Right lobe of liver (tissue), 6 donors: ENCODE measurements at regions not wholly inside any gene's neighbourhood (a gene's known extent, or its start where the extent isn't known, plus 50 kb on each side); places are given as distances from the start of the nearest gene placed in this dataset.
"Not testable (repeated sequence)": the region's sequence is repeated elsewhere in the genome, so short reads cannot be mapped to it uniquely, and the experiment has no call there.

ENCODE experiments used
- ATAC-seq, 4 donors: fragments of 200-7000 bp; cut with Tn5 transposase; one replicate each; pipeline ENCODE4 v1.9.1; 2020; ENCODE audit warnings: mild to moderate bottlenecking in 4 of 4, moderate library complexity in 4 of 4
- DNase-seq, 3 donors: peaks; one replicate each; pipeline ENCODE4 v3.0.0-alpha.2; 2020
- H3K27ac ChIP-seq, 3 donors: fragments of 200-600 bp; one replicate each; pipeline ENCODE4 v1.8.0; 2022
- H3K27me3 ChIP-seq, 2 donors: fragments of 200-600 bp; one replicate each; pipeline ENCODE4 v1.8.0; 2022
- H3K36me3 ChIP-seq, 4 donors: fragments of 200-600 bp; sonication (generic) in 1 of 4; one replicate each; pipeline versions ENCODE4 v1.5.1 to v1.8.0; 2017 to 2022; ENCODE audit warnings: control low read depth in 1 of 4
- H3K4me1 ChIP-seq, 4 donors: fragments of 200-600 bp; sonication (generic) in 1 of 4; one replicate each; pipeline versions ENCODE4 v1.5.1 to v1.8.0; 2017 to 2022; ENCODE audit warnings: control low read depth in 1 of 4
- H3K4me3 ChIP-seq, 3 donors: fragments of 200-600 bp; one replicate each; pipeline ENCODE4 v1.8.0; 2022
- H3K9me3 ChIP-seq, 4 donors: fragments of 200-600 bp; sonication (generic) in 1 of 4; one replicate each; pipeline versions ENCODE4 v1.5.1 to v1.8.0; 2017 to 2022; ENCODE audit warnings: control low read depth in 1 of 4
- CTCF ChIP-seq, 4 donors: fragments of 200-600 bp in 3 of 4; fragments of 450-650 bp in 1 of 4; IDR thresholded peaks; one replicate each; pipeline versions ENCODE4 v1.5.1 to v1.8.0; 2016 to 2022; ENCODE audit warnings: antibody characterized with exemption in 4 of 4, mild to moderate bottlenecking in 2 of 4
- POLR2A ChIP-seq: fragments of 450-650 bp; IDR thresholded peaks from one replicate; pipeline ENCODE4 v1.6.1; 2017; ENCODE audit warnings: antibody characterized with exemption, mild to moderate bottlenecking
- WGBS: methylation state at CpG from one replicate; pipeline ENCODE4 v1.1.6; 2018; ENCODE audit warnings: low coverage, low lambda C conversion rate; ENCODE audit not compliant: insufficient coverage; ENCODE audit errors: missing lambda C conversion rate; 5-methylcytosine and 5-hydroxymethylcytosine counted together
- intact Hi-C, 2 donors: fragments of 100-400 bp; cut with DNase I; formaldehyde crosslinking; loops; one replicate each; pipeline versions ENCODE4 v1.11.2 to v1.14.1; 2022
- donor health status: DM: no; HTN: yes; CAD: no.
- donor health status: DM: no; HTN: no; CAD: no.
- donor health status: DM: no; HTN: no; CAD: no.
- donor health status: DM: no; HTN: yes; CAD: no.
- donor health status: DM: no; HTN: yes; CAD: no.

GRCh38 chr6:85362652-85363310, 87.1 kb upstream of the NT5E start:
- H3K9me3 ChIP-seq = no peaks in the 10 kb centered on the region
- no peak for ATAC-seq
- peaks cover 0 to 7% (median 0%) of the 10 kb centered on the region in 4 donors for H3K4me1 ChIP-seq
- H3K36me3 ChIP-seq = no peaks in the 10 kb centered on the region
- H3K4me3 ChIP-seq = no peak overlapping the region
- H3K27me3 ChIP-seq = no peaks in the 10 kb centered on the region
- intact Hi-C loops = no loop called here
- H3K27ac ChIP-seq = no peak overlapping the region
- no peak for DNase-seq
- WGBS = 100% methylated on average over 2 of the region's 2 CpGs
- TF ChIP-seq CTCF (IDR thresholded peaks at IDR 0.05) (no peak), POLR2A (no peak)

GRCh38 chr6:85361643-85362014, 88.3 kb upstream of the NT5E start:
- peaks cover 0 to 7% (median 0%) of the 10 kb centered on the region in 4 donors for H3K4me1 ChIP-seq
- ATAC-seq = no peak
- H3K27me3 ChIP-seq = no peaks in the 10 kb centered on the region
- TF ChIP-seq POLR2A = no peak
- no peak for TF ChIP-seq CTCF (IDR thresholded peaks at IDR 0.05)
- H3K36me3 ChIP-seq = no peaks in the 10 kb centered on the region
- no peaks in the 10 kb centered on the region for H3K9me3 ChIP-seq
- intact Hi-C loops = no loop called here
- no peak overlapping the region for H3K27ac ChIP-seq
- no peak overlapping the region for H3K4me3 ChIP-seq
- no peak for DNase-seq
- 100% methylated on average over 2 of the region's 2 CpGs for WGBS

- no peaks in the 10 kb centered on the region for H3K27me3 ChIP-seq
- TF ChIP-seq CTCF (IDR thresholded peaks at IDR 0.05) (no peak), POLR2A (no peak)
- no peaks in the 10 kb centered on the region for H3K36me3 ChIP-seq
- 29% methylated on average over 1 of the region's 1 CpG for WGBS
- H3K9me3 ChIP-seq = no peaks in the 10 kb centered on the region
- intact Hi-C loops = no loop called here
- DNase-seq = no peak
- H3K27ac ChIP-seq = no peak overlapping the region
- ATAC-seq = peak; percentile 30 to 97 (median 58)
- peaks cover 0 to 7% (median 0%) of the 10 kb centered on the region in 4 donors for H3K4me1 ChIP-seq
- H3K4me3 ChIP-seq = no peak overlapping the region
Measured at GRCh38 chr6:85360794-85361642, 88.9 kb upstream of the NT5E start.

- H3K4me1 ChIP-seq = peaks cover 0 to 14% (median 0%) of the 10 kb centered on the region in 4 donors
- no peak for TF ChIP-seq CTCF (IDR thresholded peaks at IDR 0.05)
- TF ChIP-seq POLR2A = no peak
- no peak overlapping the region for H3K27ac ChIP-seq
- H3K9me3 ChIP-seq = no peaks in the 10 kb centered on the region
- H3K27me3 ChIP-seq = no peaks in the 10 kb centered on the region
- no peak for ATAC-seq
- H3K4me3 ChIP-seq = no peak overlapping the region
- no peak for DNase-seq
- H3K36me3 ChIP-seq = no peaks in the 10 kb centered on the region
- intact Hi-C loops = loop anchor here in 1 of 2 donors (10.0 kb wide), 1 partner anchor 127 kb away; no protein-coding TSS in a partner anchor
- WGBS = 10% methylated on average over 1 of the region's 1 CpG
Measured at GRCh38 chr6:85357651-85358050, 92.2 kb upstream of the NT5E start.

GRCh38 chr6:85356743-85357142, 93.1 kb upstream of the NT5E start:
- peaks cover 0 to 14% (median 0%) of the 10 kb centered on the region in 4 donors for H3K4me1 ChIP-seq
- not testable (repeated sequence) for DNase-seq, ATAC-seq, H3K9me3 ChIP-seq, H3K36me3 ChIP-seq, H3K27me3 ChIP-seq, H3K4me3 ChIP-seq, H3K27ac ChIP-seq
- WGBS = 91% methylated on average over 2 of the region's 3 CpGs
- intact Hi-C loops = loop anchor here in 1 of 2 donors (10.0 kb wide), 1 partner anchor 128 kb away; no protein-coding TSS in a partner anchor
